Gastroesophageal sphincter (tissue), 3 donors: ENCODE measurements at regions not wholly inside any gene's neighbourhood (a gene's known extent, or its start where the extent isn't known, plus 50 kb on each side); places are given as distances from the start of the nearest gene placed in this dataset.
"Not testable (repeated sequence)": the region's sequence is repeated elsewhere in the genome, so short reads cannot be mapped to it uniquely, and the experiment has no call there.

ENCODE experiments used
- CTCF ChIP-seq, 4 experiments: fragments of 200-600 bp in 2 of 4; fragments of 450-650 bp in 2 of 4; sonication (generic) in 1 of 4; IDR thresholded peaks; one replicate each; pipeline ENCODE4 v1.5.1; 2017 to 2019; ENCODE audit warnings: antibody characterized with exemption in 4 of 4, mild to moderate bottlenecking in 2 of 4, moderate library complexity in 2 of 4
- EP300 ChIP-seq: sonication (generic); formaldehyde crosslinking; IDR thresholded peaks from one replicate; pipeline ENCODE4 v1.6.1; 2017; ENCODE audit warnings: antibody characterized with exemption, mild to moderate bottlenecking
- POLR2A ChIP-seq, 2 donors: fragments of 450-650 bp; IDR thresholded peaks; one replicate each; pipeline ENCODE4 v1.6.1; 2017; ENCODE audit warnings: antibody characterized with exemption in 2 of 2, mild to moderate bottlenecking in 2 of 2, moderate library complexity in 1 of 2

DNA sequence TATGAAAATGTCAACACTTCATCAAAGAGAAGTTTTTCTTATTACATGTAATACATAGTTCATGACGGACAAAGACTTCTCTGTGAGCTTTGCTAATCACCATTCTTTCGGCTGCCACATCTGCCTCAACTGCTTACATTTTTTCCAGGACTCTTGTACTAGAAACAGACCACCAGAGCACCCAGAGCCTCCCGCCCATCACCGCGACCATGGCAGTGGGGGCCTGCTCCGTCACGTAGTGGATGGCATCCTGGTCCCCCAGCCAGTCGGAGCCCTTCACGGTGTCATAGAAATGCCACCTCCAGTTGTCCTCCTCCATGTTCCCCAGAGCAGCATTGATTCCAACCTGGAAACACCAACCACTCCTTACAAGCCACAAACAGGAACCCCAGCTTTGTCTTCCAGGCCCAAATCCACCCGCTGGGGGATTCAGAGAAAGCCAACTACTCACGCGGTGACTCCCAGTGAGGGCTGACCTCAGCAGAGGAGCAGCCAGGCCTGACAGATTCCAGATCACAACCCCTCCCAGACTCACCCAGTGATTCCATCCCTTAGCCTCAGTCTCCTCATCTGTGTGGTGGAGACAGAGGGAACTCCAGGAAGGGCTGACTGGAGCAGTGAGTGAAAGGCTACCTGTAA, 76.2 kb upstream of the TNK2 start:
- TF ChIP-seq CTCF (IDR thresholded peaks at IDR 0.05); POLR2A (IDR thresholded peaks at IDR 0.05); EP300: not testable (repeated sequence)
